ENCODE measurements at regions not wholly inside any gene's neighbourhood (a gene's known extent, or its start where the extent isn't known, plus 50 kb on each side); places are given as distances from the start of the nearest gene placed in this dataset.
"Not testable (repeated sequence)": the region's sequence is repeated elsewhere in the genome, so short reads cannot be mapped to it uniquely, and the experiment has no call there.

GRCh38 chr15:28459279-28459678 is 73.5 kb downstream of the GOLGA8G start:
- Histone ChIP-seq H3K36me3 (ENCODE audit: insufficient read depth, low read length) (no peaks in the 10 kb centered on the region), H3K9me3 (ENCODE audit: low read length) (peaks cover 4% of the 10 kb centered on the region), H3K4me3 (ENCODE audit: low read length) (no peak overlapping the region), H4K20me1 (ENCODE audit: insufficient read depth) (no peaks in the 10 kb centered on the region), H3F3A (ENCODE audit: insufficient read depth, low read length, poor library complexity, severe bottlenecking) (no peaks in the 10 kb centered on the region), H3K9ac (ENCODE audit: low read length) (no peak overlapping the region), H3K4me2 (ENCODE audit: low read length) (no peak overlapping the region), H3K27me3 (ENCODE audit: insufficient read depth, low read depth, low read length) (no peaks in the 10 kb centered on the region), H3K27ac (ENCODE audit: low read length) (no peak overlapping the region), H3K9me2 (ENCODE audit: insufficient read depth, low read length) (no peaks in the 10 kb centered on the region), H3K79me2 (replicated peaks; ENCODE audit: insufficient read depth, low read length) (no peaks in the 10 kb centered on the region), H2AFZ (ENCODE audit: low read depth, low read length) (no peak overlapping the region)
- TF ChIP-seq EZH2 (IDR thresholded peaks at IDR 0.05; ENCODE audit: borderline replicate concordance, insufficient read depth, low read length, poor library complexity, severe bottlenecking) (no peak), TAF1 (IDR thresholded peaks at IDR 0.05; ENCODE audit: low read depth) (no peak), EP300 (conservative IDR thresholded peaks at IDR 0.05; ENCODE audit: poor library complexity, severe bottlenecking) (no peak), SMC3 (conservative IDR thresholded peaks at IDR 0.05; ENCODE audit: poor library complexity) (no peak), REST (IDR thresholded peaks at IDR 0.05; ENCODE audit: borderline replicate concordance) (no peak), POLR2AphosphoS5 (IDR thresholded peaks at IDR 0.05) (no peak), MXI1 (conservative IDR thresholded peaks at IDR 0.05; ENCODE audit: poor library complexity, severe bottlenecking) (no peak)

GRCh38 chr15:28457396-28457932 is 75.3 kb downstream of the GOLGA8G start:
- H3K36me3 ChIP-seq (ENCODE audit: insufficient read depth, low read length); H4K20me1 ChIP-seq (ENCODE audit: insufficient read depth); H3F3A ChIP-seq (ENCODE audit: insufficient read depth, low read length, poor library complexity, severe bottlenecking); H2AFZ ChIP-seq (ENCODE audit: low read depth, low read length); H3K9me3 ChIP-seq (ENCODE audit: low read length); H3K9me2 ChIP-seq (ENCODE audit: insufficient read depth, low read length); H3K79me2 ChIP-seq (replicated peaks; ENCODE audit: insufficient read depth, low read length); H3K4me2 ChIP-seq (ENCODE audit: low read length); H3K27ac ChIP-seq (ENCODE audit: low read length); H3K4me3 ChIP-seq (ENCODE audit: low read length); H3K9ac ChIP-seq (ENCODE audit: low read length); H3K27me3 ChIP-seq (ENCODE audit: insufficient read depth, low read depth, low read length): not testable (repeated sequence)

- H3K9ac ChIP-seq (ENCODE audit: low read length): no peak overlapping the region
- H3K27ac ChIP-seq (ENCODE audit: low read length): no peak overlapping the region
- H2AFZ ChIP-seq (ENCODE audit: low read depth, low read length): no peak overlapping the region
- no peak overlapping the region for H3K4me2 ChIP-seq (ENCODE audit: low read length)
- TF ChIP-seq REST (IDR thresholded peaks at IDR 0.05; ENCODE audit: borderline replicate concordance) (no peak), EP300 (conservative IDR thresholded peaks at IDR 0.05; ENCODE audit: poor library complexity, severe bottlenecking) (no peak), RAD21 (conservative IDR thresholded peaks at IDR 0.05) (no peak), CTCF (IDR thresholded peaks at IDR 0.05; ENCODE audit: poor library complexity, severe bottlenecking) (no peak)
- H3K36me3 ChIP-seq (ENCODE audit: insufficient read depth, low read length): no peaks in the 10 kb centered on the region
- no peaks in the 10 kb centered on the region for H3K27me3 ChIP-seq (ENCODE audit: insufficient read depth, low read depth, low read length)
- H3K9me2 ChIP-seq (ENCODE audit: insufficient read depth, low read length): no peaks in the 10 kb centered on the region
- no peaks in the 10 kb centered on the region for H4K20me1 ChIP-seq (ENCODE audit: insufficient read depth)
- peaks cover 4% of the 10 kb centered on the region for H3K9me3 ChIP-seq (ENCODE audit: low read length)
- no peaks in the 10 kb centered on the region for H3K79me2 ChIP-seq (replicated peaks; ENCODE audit: insufficient read depth, low read length)
- H3K4me3 ChIP-seq (ENCODE audit: low read length): no peak overlapping the region
- no peaks in the 10 kb centered on the region for H3F3A ChIP-seq (ENCODE audit: insufficient read depth, low read length, poor library complexity, severe bottlenecking)
Measured at GRCh38 chr15:28456476-28457395, 76.0 kb downstream of the GOLGA8G start.

Data from neural cell (in vitro differentiated cells).